ENCODE measurements at regions not wholly inside any gene's neighbourhood (a gene's known extent, or its start where the extent isn't known, plus 50 kb on each side); places are given as distances from the start of the nearest gene placed in this dataset.

GRCh38 chr13:91135968-91136367 lies 211.5 kb upstream of the MIR17HG start:
- no peak overlapping the region for H3K4me3 ChIP-seq (ENCODE audit: low read depth, low read length)
- no peak for TF ChIP-seq CTCF (IDR thresholded peaks at IDR 0.05; ENCODE audit: low read depth, low read length)
- in situ Hi-C loops (cut with HindIII; ENCODE audit: low sequenced_read_pairs): no loop called here
- no peak for DNase-seq (ENCODE audit: low read depth, low spot score)

- TF ChIP-seq CTCF (IDR thresholded peaks at IDR 0.05; ENCODE audit: low read depth, low read length): no peak
Observed at GRCh38 chr13:91136806-91137205, 210.7 kb upstream of the MIR17HG start.

GRCh38 chr13:91139232-91139631 lies 208.3 kb upstream of the MIR17HG start:
- in situ Hi-C loops (cut with HindIII; ENCODE audit: low sequenced_read_pairs): no loop called here
- H3K4me3 ChIP-seq (ENCODE audit: low read depth, low read length): no peak overlapping the region
- no peak for TF ChIP-seq CTCF (IDR thresholded peaks at IDR 0.05; ENCODE audit: low read depth, low read length)
- DNase-seq (ENCODE audit: low read depth, low spot score): no peak

More at GRCh38 chr13:91136806-91137205, 210.7 kb upstream of the MIR17HG start:
- in situ Hi-C loops (cut with HindIII; ENCODE audit: low sequenced_read_pairs): no loop called here
- no peak overlapping the region for H3K4me3 ChIP-seq (ENCODE audit: low read depth, low read length)
- no peak for DNase-seq (ENCODE audit: low read depth, low spot score)

GRCh38 chr13:91141543-91142061 lies 205.9 kb upstream of the MIR17HG start:
- in situ Hi-C loops (cut with HindIII; ENCODE audit: low sequenced_read_pairs): no loop called here
- TF ChIP-seq CTCF (IDR thresholded peaks at IDR 0.05; ENCODE audit: low read depth, low read length): no peak
- H3K4me3 ChIP-seq (ENCODE audit: low read depth, low read length): no peak overlapping the region
- no peak for DNase-seq (ENCODE audit: low read depth, low spot score)

GRCh38 chr13:91142572-91142971 lies 204.9 kb upstream of the MIR17HG start:
- peak; percentile 89 for DNase-seq (ENCODE audit: low read depth, low spot score)
- no peak for TF ChIP-seq CTCF (IDR thresholded peaks at IDR 0.05; ENCODE audit: low read depth, low read length)
- in situ Hi-C loops (cut with HindIII; ENCODE audit: low sequenced_read_pairs): no loop called here
- no peak overlapping the region for H3K4me3 ChIP-seq (ENCODE audit: low read depth, low read length)

GRCh38 chr13:91144054-91144453 lies 203.4 kb upstream of the MIR17HG start:
- DNase-seq (ENCODE audit: low read depth, low spot score): no peak
- TF ChIP-seq CTCF (IDR thresholded peaks at IDR 0.05; ENCODE audit: low read depth, low read length): no peak
- in situ Hi-C loops (cut with HindIII; ENCODE audit: low sequenced_read_pairs): no loop called here
- H3K4me3 ChIP-seq (ENCODE audit: low read depth, low read length): no peak overlapping the region

- in situ Hi-C loops (cut with HindIII; ENCODE audit: low sequenced_read_pairs): no loop called here
Observed at GRCh38 chr13:91144486-91144885, 203.0 kb upstream of the MIR17HG start.

More at GRCh38 chr13:91144486-91144885, 203.0 kb upstream of the MIR17HG start:
- TF ChIP-seq CTCF (IDR thresholded peaks at IDR 0.05; ENCODE audit: low read depth, low read length): no peak
- no peak for DNase-seq (ENCODE audit: low read depth, low spot score)
- no peak overlapping the region for H3K4me3 ChIP-seq (ENCODE audit: low read depth, low read length)

Measured in astrocyte of the spinal cord (primary cell).